ENCODE measurements at regions not wholly inside any gene's neighbourhood (a gene's known extent, or its start where the extent isn't known, plus 50 kb on each side); places are given as distances from the start of the nearest gene placed in this dataset.
"Not testable (repeated sequence)": the region's sequence is repeated elsewhere in the genome, so short reads cannot be mapped to it uniquely, and the experiment has no call there.

DNA sequence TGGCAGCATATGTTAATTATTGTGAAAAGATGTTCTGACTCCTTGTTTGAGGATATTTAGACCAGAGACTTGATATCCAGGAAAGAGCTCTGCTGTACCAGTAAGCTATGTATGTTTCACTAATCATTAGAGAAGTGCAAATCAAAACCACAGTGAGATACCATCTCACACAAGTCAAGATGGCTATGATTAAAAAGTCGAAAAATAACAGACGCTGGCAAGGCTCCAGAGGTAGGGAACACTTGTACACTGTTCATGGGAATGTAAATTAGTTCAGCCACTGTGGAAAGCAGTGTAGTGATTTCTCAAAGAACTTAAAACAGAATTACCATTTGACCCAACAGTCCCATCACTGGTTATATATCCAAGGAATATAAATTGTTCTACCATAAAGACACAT, 171.6 kb downstream of the DPY19L2 start:
- H3K36me3 ChIP-seq (ENCODE audit: insufficient read depth, low read length, poor library complexity, severe bottlenecking): no peaks in the 10 kb centered on the region
- no peaks in the 10 kb centered on the region for H3K4me1 ChIP-seq (ENCODE audit: insufficient read depth, low read length, poor library complexity, severe bottlenecking)
- no peak overlapping the region for H3K4me3 ChIP-seq (ENCODE audit: low read depth, low read length, poor library complexity, severe bottlenecking)
- CTCF ChIA-PET: no interaction called here
- TF ChIP-seq CTCF (conservative IDR thresholded peaks at IDR 0.05; ENCODE audit: low read depth, low read length) (no peak), EZH2 (IDR thresholded peaks at IDR 0.05; ENCODE audit: borderline replicate concordance, low read depth, low read length, poor library complexity, severe bottlenecking) (no peak)
- intact Hi-C loops (cut with micrococcal nuclease; ENCODE audit: unreplicated experiment): no loop called here
- H3K9me3 ChIP-seq (ENCODE audit: low read depth, low read length, poor library complexity, severe bottlenecking): no peaks in the 10 kb centered on the region
- H3K27me3 ChIP-seq (replicated peaks; ENCODE audit: insufficient read depth, low read depth, low read length, poor library complexity): no peaks in the 10 kb centered on the region
- no peak for DNase-seq (ENCODE audit: low spot score)
- no peak overlapping the region for H3K27ac ChIP-seq (ENCODE audit: low read depth, low read length, poor library complexity, severe bottlenecking)
- POLR2A ChIA-PET (ENCODE audit: low non-redundant PET): no interaction called here
- BruUV-seq (replicated peaks): no TSS peak

DNA sequence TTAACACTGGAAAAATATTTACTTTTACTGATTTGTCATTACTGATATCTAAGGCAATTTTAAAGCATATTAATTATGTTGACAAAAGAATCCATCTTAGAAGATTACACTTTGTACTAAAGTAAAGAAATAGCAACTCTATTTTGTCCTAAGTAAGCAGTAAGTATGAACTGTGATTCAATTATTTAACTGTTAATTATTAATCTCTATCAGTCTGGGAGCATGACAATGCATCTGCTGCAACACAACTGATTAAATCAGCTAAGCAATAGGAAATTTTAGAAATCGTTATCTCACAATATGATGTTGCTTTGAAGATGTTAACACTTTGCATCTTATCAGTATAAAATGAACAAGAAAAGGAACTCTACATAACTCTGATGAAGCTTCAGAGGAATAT, 172.3 kb downstream of the DPY19L2 start:
- Histone ChIP-seq H3K4me3 (ENCODE audit: low read depth, low read length, poor library complexity, severe bottlenecking) (no peak overlapping the region), H3K27ac (ENCODE audit: low read depth, low read length, poor library complexity, severe bottlenecking) (no peak overlapping the region), H3K36me3 (ENCODE audit: insufficient read depth, low read length, poor library complexity, severe bottlenecking) (no peaks in the 10 kb centered on the region), H3K9me3 (ENCODE audit: low read depth, low read length, poor library complexity, severe bottlenecking) (no peaks in the 10 kb centered on the region), H3K27me3 (replicated peaks; ENCODE audit: insufficient read depth, low read depth, low read length, poor library complexity) (no peaks in the 10 kb centered on the region), H3K4me1 (ENCODE audit: insufficient read depth, low read length, poor library complexity, severe bottlenecking) (no peaks in the 10 kb centered on the region)
- intact Hi-C loops (cut with micrococcal nuclease; ENCODE audit: unreplicated experiment): no loop called here
- BruUV-seq (replicated peaks): no TSS peak
- CTCF ChIA-PET: no interaction called here
- no peak for DNase-seq (ENCODE audit: low spot score)
- POLR2A ChIA-PET (ENCODE audit: low non-redundant PET): interaction anchor here (0.6 kb wide), 1 partner anchor 32 kb away, joined by 3 read pairs; no protein-coding TSS in a partner anchor
- TF ChIP-seq CTCF (conservative IDR thresholded peaks at IDR 0.05; ENCODE audit: low read depth, low read length) (no peak), EZH2 (IDR thresholded peaks at IDR 0.05; ENCODE audit: borderline replicate concordance, low read depth, low read length, poor library complexity, severe bottlenecking) (no peak)

- H3K27me3 ChIP-seq (replicated peaks; ENCODE audit: insufficient read depth, low read depth, low read length, poor library complexity); H3K4me3 ChIP-seq (ENCODE audit: low read depth, low read length, poor library complexity, severe bottlenecking); CTCF ChIA-PET; H3K27ac ChIP-seq (ENCODE audit: low read depth, low read length, poor library complexity, severe bottlenecking); H3K4me1 ChIP-seq (ENCODE audit: insufficient read depth, low read length, poor library complexity, severe bottlenecking); H3K36me3 ChIP-seq (ENCODE audit: insufficient read depth, low read length, poor library complexity, severe bottlenecking); BruUV-seq (replicated peaks); POLR2A ChIA-PET (ENCODE audit: low non-redundant PET); H3K9me3 ChIP-seq (ENCODE audit: low read depth, low read length, poor library complexity, severe bottlenecking); intact Hi-C loops (cut with micrococcal nuclease; ENCODE audit: unreplicated experiment): not testable (repeated sequence)
- peak; percentile 9 for DNase-seq (ENCODE audit: low spot score)
These were observed 174.9 kb downstream of the DPY19L2 start for GRCh38 chr12:63493357-63493756.

DNA sequence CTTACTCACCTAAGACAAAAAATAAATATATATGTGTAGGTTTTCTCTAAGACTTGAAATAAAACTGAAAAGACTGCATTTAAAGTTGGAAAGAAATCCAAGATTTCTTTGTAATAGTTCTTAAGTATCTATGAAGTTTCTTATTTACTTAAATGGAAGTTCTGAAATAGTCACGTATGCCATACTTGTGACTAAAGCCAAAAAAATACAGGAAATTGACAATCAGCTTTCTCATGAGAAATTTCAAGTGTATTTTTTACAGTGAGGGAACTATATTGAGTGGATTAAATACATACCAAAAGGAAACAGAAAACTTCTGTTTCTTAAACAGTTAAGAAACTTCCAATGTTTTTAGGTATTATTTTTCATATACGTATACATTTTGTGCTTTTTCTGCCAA, 188.1 kb downstream of the DPY19L2 start:
- no TSS peak for BruUV-seq (replicated peaks)
- Histone ChIP-seq H3K36me3 (ENCODE audit: insufficient read depth, low read length, poor library complexity, severe bottlenecking) (no peaks in the 10 kb centered on the region), H3K4me1 (ENCODE audit: insufficient read depth, low read length, poor library complexity, severe bottlenecking) (no peaks in the 10 kb centered on the region), H3K27ac (ENCODE audit: low read depth, low read length, poor library complexity, severe bottlenecking) (no peak overlapping the region), H3K9me3 (ENCODE audit: low read depth, low read length, poor library complexity, severe bottlenecking) (no peaks in the 10 kb centered on the region), H3K4me3 (ENCODE audit: low read depth, low read length, poor library complexity, severe bottlenecking) (no peak overlapping the region), H3K27me3 (replicated peaks; ENCODE audit: insufficient read depth, low read depth, low read length, poor library complexity) (no peaks in the 10 kb centered on the region)
- intact Hi-C loops (cut with micrococcal nuclease; ENCODE audit: unreplicated experiment): no loop called here
- TF ChIP-seq EZH2 (IDR thresholded peaks at IDR 0.05; ENCODE audit: borderline replicate concordance, low read depth, low read length, poor library complexity, severe bottlenecking): no peak
- TF ChIP-seq CTCF (conservative IDR thresholded peaks at IDR 0.05; ENCODE audit: low read depth, low read length): no peak
- ChIA-PET POLR2A (ENCODE audit: low non-redundant PET) (no interaction called here), CTCF (no interaction called here)
- DNase-seq (ENCODE audit: low spot score): no peak

All from A673 (cell line).